ENCODE measurements at regions not wholly inside any gene's neighbourhood (a gene's known extent, or its start where the extent isn't known, plus 50 kb on each side); places are given as distances from the start of the nearest gene placed in this dataset.

GRCh38 chr2:17182399-17182798, 335.8 kb downstream of the RAD51AP2 start:
- TF ChIP-seq POLR2A (IDR thresholded peaks at IDR 0.05): no peak
- no peak for TF ChIP-seq CTCF (IDR thresholded peaks at IDR 0.05)
- no peak for TF ChIP-seq EP300 (IDR thresholded peaks at IDR 0.05)
- no peak for DNase-seq (ENCODE audit: low spot score in 2 of 2)
- no peak overlapping the region for H3K27ac ChIP-seq
- H3K4me3 ChIP-seq: no peak overlapping the region
- H3K4me1 ChIP-seq: no peaks in the 10 kb centered on the region
- H3K36me3 ChIP-seq: no peaks in the 10 kb centered on the region
- H3K9me3 ChIP-seq: no peaks in the 10 kb centered on the region
- no peaks in the 10 kb centered on the region for H3K27me3 ChIP-seq

GRCh38 chr2:17181051-17181752, 337.0 kb downstream of the RAD51AP2 start:
- Histone ChIP-seq H3K27ac (no peak overlapping the region), H3K4me3 (no peak overlapping the region), H3K9me3 (no peaks in the 10 kb centered on the region), H3K4me1 (no peaks in the 10 kb centered on the region), H3K36me3 (no peaks in the 10 kb centered on the region), H3K27me3 (no peaks in the 10 kb centered on the region)
- TF ChIP-seq POLR2A (IDR thresholded peaks at IDR 0.05) (no peak), CTCF (IDR thresholded peaks at IDR 0.05) (no peak), EP300 (IDR thresholded peaks at IDR 0.05) (no peak)
- WGBS, 2 donors: 87 to 89% methylated on average over 4 of the region's 4 CpGs
- DNase-seq (ENCODE audit: low spot score in 2 of 2): no peak

- Histone ChIP-seq H3K36me3 (no peaks in the 10 kb centered on the region), H3K9me3 (no peaks in the 10 kb centered on the region), H3K27me3 (no peaks in the 10 kb centered on the region), H3K4me3 (no peak overlapping the region), H3K27ac (no peak overlapping the region), H3K4me1 (no peaks in the 10 kb centered on the region)
- no peak for DNase-seq (ENCODE audit: low spot score in 2 of 2)
- 76 to 86% methylated on average over 1 of the region's 1 CpG for WGBS, 2 donors
- TF ChIP-seq CTCF (IDR thresholded peaks at IDR 0.05): no peak
- no peak for TF ChIP-seq POLR2A (IDR thresholded peaks at IDR 0.05)
- no peak for TF ChIP-seq EP300 (IDR thresholded peaks at IDR 0.05)
Observed at GRCh38 chr2:17179145-17179808, 339.0 kb downstream of the RAD51AP2 start.

- WGBS, 2 donors: 26 to 38% methylated on average over 1 of the region's 1 CpG
- Histone ChIP-seq H3K9me3 (no peaks in the 10 kb centered on the region), H3K27ac (no peak overlapping the region), H3K36me3 (no peaks in the 10 kb centered on the region), H3K4me3 (no peak overlapping the region), H3K4me1 (no peaks in the 10 kb centered on the region), H3K27me3 (no peaks in the 10 kb centered on the region)
- DNase-seq (ENCODE audit: low spot score in 2 of 2): no peak
- TF ChIP-seq EP300 (IDR thresholded peaks at IDR 0.05) (no peak), POLR2A (IDR thresholded peaks at IDR 0.05) (no peak), CTCF (IDR thresholded peaks at IDR 0.05) (no peak)
Observed at GRCh38 chr2:17177088-17177487, 341.2 kb downstream of the RAD51AP2 start.

- no peaks in the 10 kb centered on the region for H3K4me1 ChIP-seq
- no peak overlapping the region for H3K4me3 ChIP-seq
- no peak for TF ChIP-seq EP300 (IDR thresholded peaks at IDR 0.05)
- TF ChIP-seq POLR2A (IDR thresholded peaks at IDR 0.05): no peak
- peak in 2 of 5 experiments; percentile 23 to 44 for TF ChIP-seq CTCF (IDR thresholded peaks at IDR 0.05)
- no peaks in the 10 kb centered on the region for H3K36me3 ChIP-seq
- no peaks in the 10 kb centered on the region for H3K9me3 ChIP-seq
- H3K27ac ChIP-seq: no peak overlapping the region
- no peak for DNase-seq (ENCODE audit: low spot score in 2 of 2)
- 41 to 47% methylated on average over 7 of the region's 7 CpGs for WGBS, 2 donors
- no peaks in the 10 kb centered on the region for H3K27me3 ChIP-seq
Observed at GRCh38 chr2:17171446-17172049, 346.7 kb downstream of the RAD51AP2 start.
